ENCODE measurements at regions not wholly inside any gene's neighbourhood (a gene's known extent, or its start where the extent isn't known, plus 50 kb on each side); places are given as distances from the start of the nearest gene placed in this dataset.

GRCh38 chr3:193134856-193135255 lies 106.2 kb upstream of the PLAAT1 start:
- TF ChIP-seq CTCF (IDR thresholded peaks at IDR 0.05; ENCODE audit: low read depth, low read length) (no peak), EZH2phosphoT487 (IDR thresholded peaks at IDR 0.05; ENCODE audit: low read depth) (no peak)
